Activated CD8-positive, alpha-beta T cell treated with anti-CD3 and anti-CD28 coated beads, Interleukin-2, amount 10 ng/mL, durations not matched to agents 7 days and 5 days (primary cell): ENCODE measurements at regions not wholly inside any gene's neighbourhood (a gene's known extent, or its start where the extent isn't known, plus 50 kb on each side); places are given as distances from the start of the nearest gene placed in this dataset.
"Not testable (repeated sequence)": the region's sequence is repeated elsewhere in the genome, so short reads cannot be mapped to it uniquely, and the experiment has no call there.

Experiments used
- ATAC-seq: fragments of 150-1000 bp; cut with Tn5 transposase; one replicate; pipeline ENCODE4 v1.10.0; 2021; ENCODE audit warnings: moderate library complexity
- CTCF ChIA-PET: fragments of 350-600 bp; sonication (Branson Sonifier 250); formaldehyde crosslinking; loops from one replicate; lab custom pipeline; 2021; ENCODE audit warnings: antibody characterized with exemption; lab: Charles Lee
- POLR2A ChIA-PET: fragments of 350-600 bp; sonication (Branson Sonifier 250); formaldehyde crosslinking; loops from one replicate; lab custom pipeline; 2021; ENCODE audit warnings: antibody characterized with exemption; lab: Charles Lee
- DNase-seq: peaks from one replicate; pipeline ENCODE4 v3.0.0-alpha.2; 2020
- H3K27ac Mint-ChIP-seq: one replicate; pipeline ENCODE4 v1.8.0; 2021; ENCODE audit warnings: mild to moderate bottlenecking, mixed read lengths
- H3K27me3 Mint-ChIP-seq: one replicate; pipeline ENCODE4 v1.8.0; 2021; ENCODE audit warnings: low read depth, mixed read lengths
- H3K36me3 Mint-ChIP-seq: one replicate; pipeline ENCODE4 v1.8.0; 2021; ENCODE audit warnings: low read depth, mixed read lengths
- H3K4me1 Mint-ChIP-seq: one replicate; pipeline ENCODE4 v1.8.0; 2021; ENCODE audit warnings: low read depth, mixed read lengths
- H3K4me3 Mint-ChIP-seq: one replicate; pipeline ENCODE4 v1.8.0; 2021; ENCODE audit warnings: mild to moderate bottlenecking, mixed read lengths
- H3K9me3 Mint-ChIP-seq: one replicate; pipeline ENCODE4 v1.8.0; 2022; ENCODE audit warnings: mixed read lengths; ENCODE audit not compliant: insufficient read depth

DNA sequence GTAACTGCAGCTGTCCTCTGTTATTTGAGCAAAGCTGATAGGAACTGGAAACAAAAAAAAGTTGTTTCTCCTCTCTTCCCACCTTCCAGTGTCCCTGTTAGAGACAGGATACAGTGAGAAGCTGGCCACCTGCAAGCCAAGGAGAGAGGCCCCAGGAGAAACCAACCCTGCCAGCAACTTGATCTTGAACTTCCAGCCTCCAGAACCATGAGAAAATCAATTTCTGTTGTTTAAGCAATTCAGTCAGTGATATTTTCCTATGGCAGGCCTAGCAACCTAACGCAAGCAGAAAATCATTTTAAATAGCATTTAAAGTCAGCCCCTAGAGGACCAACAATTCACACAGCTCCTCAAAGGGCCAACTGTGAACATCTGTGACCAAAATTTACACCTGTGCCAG lies 291.3 kb downstream of the OXSM start:
- Mint-ChIP-seq H3K27ac (no peak overlapping the region), H3K27me3 (no peaks in the 10 kb centered on the region), H3K4me1 (no peaks in the 10 kb centered on the region), H3K9me3 (peaks cover 4% of the 10 kb centered on the region), H3K4me3 (no peak overlapping the region), H3K36me3 (no peaks in the 10 kb centered on the region)
- DNase-seq (no peak), ATAC-seq (no peak)
- CTCF ChIA-PET = no interaction called here
- POLR2A ChIA-PET = no interaction called here

DNA sequence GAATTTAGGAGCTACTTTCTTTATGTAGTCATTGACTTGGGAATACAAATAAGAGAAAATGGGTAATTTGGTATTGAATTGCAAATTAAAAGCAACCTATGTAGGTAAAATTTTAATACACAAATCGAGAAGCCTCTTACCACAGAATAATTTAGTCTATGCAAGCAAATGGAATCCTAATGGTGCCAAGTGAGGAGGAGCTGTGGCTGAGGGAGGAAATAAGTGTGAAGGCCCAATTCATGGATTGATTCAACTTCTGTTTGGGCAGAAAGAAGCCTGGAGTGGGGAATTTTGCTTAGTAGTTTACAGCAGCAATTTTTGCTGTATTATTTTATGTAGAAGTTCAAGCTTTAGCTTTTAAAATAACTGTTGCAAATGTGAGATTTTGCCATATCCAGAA lies 291.9 kb downstream of the OXSM start:
- H3K27me3 Mint-ChIP-seq = no peaks in the 10 kb centered on the region
- H3K4me3 Mint-ChIP-seq = no peak overlapping the region
- ATAC-seq (no peak), DNase-seq (no peak)
- no peaks in the 10 kb centered on the region for H3K36me3 Mint-ChIP-seq
- POLR2A ChIA-PET = no interaction called here
- no peak overlapping the region for H3K27ac Mint-ChIP-seq
- H3K9me3 Mint-ChIP-seq = peaks cover 4% of the 10 kb centered on the region
- H3K4me1 Mint-ChIP-seq = no peaks in the 10 kb centered on the region
- CTCF ChIA-PET = no interaction called here

DNA sequence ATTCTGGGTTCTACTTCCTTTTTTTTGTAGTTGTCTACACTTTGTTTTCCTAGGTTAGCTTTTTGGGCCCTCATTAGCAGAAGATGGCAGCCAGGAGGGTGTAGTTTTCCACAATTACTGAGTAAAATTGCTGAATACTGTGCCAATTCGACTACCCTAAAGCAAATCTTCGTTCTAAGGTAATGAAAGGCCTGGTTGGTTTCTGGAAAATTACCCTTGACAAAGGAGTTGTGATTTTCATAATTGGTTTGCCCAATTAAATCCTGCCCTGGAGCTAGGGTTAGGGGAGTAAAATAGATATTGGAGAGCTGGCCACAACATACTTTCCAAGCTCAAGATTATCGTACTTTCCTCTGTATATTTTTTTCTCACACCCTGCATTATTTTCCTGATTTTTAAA lies 293.0 kb downstream of the OXSM start:
- no peak overlapping the region for H3K4me3 Mint-ChIP-seq
- H3K4me1 Mint-ChIP-seq = no peaks in the 10 kb centered on the region
- CTCF ChIA-PET = no interaction called here
- H3K27ac Mint-ChIP-seq = no peak overlapping the region
- no peaks in the 10 kb centered on the region for H3K36me3 Mint-ChIP-seq
- no peak for DNase-seq
- POLR2A ChIA-PET = no interaction called here
- peaks cover 4% of the 10 kb centered on the region for H3K9me3 Mint-ChIP-seq
- no peaks in the 10 kb centered on the region for H3K27me3 Mint-ChIP-seq
- no peak for ATAC-seq

DNA sequence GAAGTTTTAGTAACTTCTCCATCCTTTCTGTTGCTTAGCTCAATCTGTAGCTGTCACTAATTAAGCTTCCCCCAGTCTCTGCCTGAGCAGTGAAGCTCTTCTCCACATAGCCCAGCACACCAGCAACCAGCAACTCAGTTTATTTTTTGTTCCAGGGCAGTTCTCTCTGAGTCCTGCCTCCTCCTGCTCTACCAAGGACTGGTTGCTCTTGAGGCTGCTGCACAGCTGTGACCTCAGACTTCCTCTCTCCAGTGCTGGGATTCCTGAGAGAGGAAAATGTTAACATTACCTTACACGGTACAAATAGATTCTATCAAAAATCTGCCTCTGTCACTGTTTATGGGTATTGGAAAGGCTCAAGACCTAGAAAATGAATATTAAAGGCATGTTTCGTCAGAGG lies 294.7 kb downstream of the OXSM start:
- ChIA-PET CTCF (no interaction called here), POLR2A (no interaction called here)
- no peaks in the 10 kb centered on the region for H3K36me3 Mint-ChIP-seq
- H3K9me3 Mint-ChIP-seq = peaks cover 8% of the 10 kb centered on the region
- no peaks in the 10 kb centered on the region for H3K4me1 Mint-ChIP-seq
- ATAC-seq (no peak), DNase-seq (no peak)
- H3K27me3 Mint-ChIP-seq = no peaks in the 10 kb centered on the region
- no peak overlapping the region for H3K4me3 Mint-ChIP-seq
- no peak overlapping the region for H3K27ac Mint-ChIP-seq

DNA sequence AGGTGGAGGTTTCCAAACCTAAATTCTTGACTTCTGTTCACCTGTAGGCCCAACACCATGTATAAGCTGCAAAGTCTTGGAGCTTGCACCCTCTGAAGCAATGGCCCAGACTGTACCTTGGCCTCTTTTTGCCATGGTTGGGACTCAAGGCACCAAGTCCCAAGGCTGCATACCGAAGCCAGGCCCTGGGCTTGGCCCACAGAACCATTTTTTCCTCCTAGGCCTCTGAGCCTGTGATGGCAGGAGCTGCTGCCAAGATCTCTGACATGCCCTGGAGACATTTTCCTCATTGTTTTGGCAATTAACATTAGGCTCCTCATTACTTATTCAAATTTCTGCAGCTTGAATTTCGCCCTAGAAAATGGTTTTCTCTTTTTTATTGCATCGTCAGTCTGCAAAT lies 297.9 kb downstream of the OXSM start:
- no peak overlapping the region for H3K4me3 Mint-ChIP-seq
- DNase-seq = no peak
- H3K36me3 Mint-ChIP-seq = no peaks in the 10 kb centered on the region
- no peaks in the 10 kb centered on the region for H3K27me3 Mint-ChIP-seq
- CTCF ChIA-PET = no interaction called here
- ATAC-seq = no peak
- no peaks in the 10 kb centered on the region for H3K4me1 Mint-ChIP-seq
- no peak overlapping the region for H3K27ac Mint-ChIP-seq
- H3K9me3 Mint-ChIP-seq = peaks cover 15% of the 10 kb centered on the region
- POLR2A ChIA-PET = no interaction called here

DNA sequence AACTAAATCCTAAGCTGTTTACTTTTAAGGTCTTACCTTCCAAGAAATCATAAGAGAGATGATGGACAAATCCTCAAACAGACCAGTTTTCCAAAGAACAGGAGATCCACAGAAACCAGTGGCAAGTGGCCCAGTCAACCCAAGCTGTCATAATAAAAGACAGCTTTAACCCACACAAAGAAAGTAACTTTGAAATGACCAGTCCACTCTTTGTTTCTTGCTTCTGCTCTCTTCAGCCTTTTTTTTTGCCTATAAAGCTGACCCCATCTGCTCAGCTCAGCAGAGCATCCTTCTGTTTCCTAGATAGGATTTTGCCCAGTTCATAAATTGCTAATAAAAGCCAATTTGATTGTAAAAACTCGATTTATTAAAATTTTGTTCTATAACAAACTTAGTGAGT lies 299.4 kb downstream of the OXSM start:
- H3K9me3 Mint-ChIP-seq = peaks cover 16% of the 10 kb centered on the region
- no peaks in the 10 kb centered on the region for H3K27me3 Mint-ChIP-seq
- ChIA-PET CTCF (no interaction called here), POLR2A (no interaction called here)
- no peaks in the 10 kb centered on the region for H3K36me3 Mint-ChIP-seq
- H3K4me3 Mint-ChIP-seq = no peak overlapping the region
- ATAC-seq (no peak), DNase-seq (no peak)
- no peak overlapping the region for H3K27ac Mint-ChIP-seq
- H3K4me1 Mint-ChIP-seq = no peaks in the 10 kb centered on the region

DNA sequence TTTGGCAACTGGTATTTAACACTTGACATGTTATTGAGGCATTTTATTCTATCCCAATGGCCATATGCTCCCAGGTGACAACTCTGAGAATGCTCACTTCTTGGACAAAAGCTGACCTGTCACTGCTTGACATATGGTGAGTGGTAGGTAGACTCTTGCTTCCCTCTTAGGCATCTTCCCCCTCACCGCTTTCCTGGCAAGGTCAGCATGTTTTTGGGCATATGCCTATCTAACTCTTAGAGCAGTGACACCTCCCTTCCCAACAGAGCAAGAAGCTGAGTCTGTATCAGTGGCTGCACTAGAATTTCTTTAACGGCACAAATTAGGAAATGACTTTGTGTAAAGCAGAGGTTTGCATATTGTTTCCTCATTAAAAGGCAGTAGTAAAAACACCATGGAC lies 300.7 kb downstream of the OXSM start:
- DNase-seq (no peak), ATAC-seq (no peak)
- Mint-ChIP-seq H3K9me3 (peaks cover 12% of the 10 kb centered on the region), H3K4me1 (no peaks in the 10 kb centered on the region), H3K4me3 (no peak overlapping the region), H3K36me3 (no peaks in the 10 kb centered on the region), H3K27me3 (no peaks in the 10 kb centered on the region), H3K27ac (no peak overlapping the region)
- ChIA-PET CTCF (no interaction called here), POLR2A (no interaction called here)

DNA sequence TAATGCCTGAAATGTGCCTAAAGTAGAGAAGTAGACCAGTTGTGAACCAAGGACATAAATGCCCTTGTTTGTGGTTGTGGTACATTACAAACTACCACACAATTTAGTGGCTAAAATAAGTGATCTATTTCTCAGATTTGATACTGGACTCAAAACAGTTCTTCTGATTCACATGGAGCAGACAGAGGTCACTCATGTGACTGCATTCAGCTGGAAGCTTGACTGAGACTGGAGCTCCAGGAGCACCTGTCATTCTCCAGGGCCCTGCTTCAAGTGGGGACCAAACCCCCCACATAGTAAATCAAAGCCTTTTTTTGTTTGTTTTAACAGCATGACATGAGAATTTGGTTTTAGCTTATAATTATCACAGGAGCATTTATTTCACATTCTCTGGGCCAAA lies 301.2 kb downstream of the OXSM start:
- ATAC-seq (no peak), DNase-seq (no peak)
- ChIA-PET POLR2A (no interaction called here), CTCF (no interaction called here)
- Mint-ChIP-seq H3K4me1 (no peaks in the 10 kb centered on the region), H3K9me3 (peaks cover 12% of the 10 kb centered on the region), H3K36me3 (no peaks in the 10 kb centered on the region), H3K27me3 (no peaks in the 10 kb centered on the region), H3K4me3 (no peak overlapping the region), H3K27ac (no peak overlapping the region)

DNA sequence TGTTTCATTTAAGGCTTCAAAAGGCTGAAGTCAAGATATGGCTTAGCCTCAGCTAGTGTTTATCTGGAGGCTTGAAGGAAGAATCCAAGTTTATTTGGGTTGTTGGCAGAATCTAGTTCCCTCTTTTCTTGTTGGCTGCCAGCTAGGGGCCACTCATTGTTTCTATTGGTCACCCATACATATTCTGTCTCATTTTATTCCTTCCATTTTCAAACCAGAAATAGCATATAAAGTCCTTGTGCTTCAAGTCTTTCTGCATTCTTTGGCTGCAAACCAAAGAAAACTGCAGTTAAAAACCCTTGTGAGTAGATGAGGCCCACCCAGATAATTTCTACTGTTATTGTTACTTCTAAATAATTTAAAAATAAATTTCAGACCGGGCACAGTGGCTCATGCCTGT lies 301.7 kb downstream of the OXSM start:
- Mint-ChIP-seq H3K9me3 (peaks cover 14% of the 10 kb centered on the region), H3K4me3 (no peak overlapping the region), H3K36me3 (no peaks in the 10 kb centered on the region), H3K27ac (no peak overlapping the region), H3K27me3 (no peaks in the 10 kb centered on the region), H3K4me1 (no peaks in the 10 kb centered on the region)
- ChIA-PET CTCF (no interaction called here), POLR2A (no interaction called here)
- no peak for ATAC-seq
- DNase-seq = no peak

DNA sequence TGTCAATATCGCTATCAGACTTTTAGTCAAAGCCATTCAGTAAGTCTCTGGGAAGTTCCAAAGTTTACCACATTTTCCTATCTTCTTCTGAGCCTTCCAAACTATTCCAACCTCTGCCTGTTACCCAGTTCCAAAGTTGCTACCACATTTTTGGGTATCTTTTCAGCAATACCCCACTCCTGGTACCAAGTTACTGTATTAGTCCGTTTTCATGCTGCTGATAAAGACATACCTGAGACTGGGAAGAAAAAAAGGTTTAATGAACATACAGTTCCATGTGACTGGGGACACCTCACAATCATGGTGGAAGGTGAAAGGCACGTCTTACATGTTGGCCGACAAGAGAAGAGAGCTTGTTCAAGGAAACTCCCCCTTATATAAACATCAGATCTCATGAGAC lies 307.2 kb downstream of the OXSM start:
- peaks cover 15% of the 10 kb centered on the region for H3K9me3 Mint-ChIP-seq
- H3K27me3 Mint-ChIP-seq, H3K4me3 Mint-ChIP-seq, H3K36me3 Mint-ChIP-seq, H3K27ac Mint-ChIP-seq, POLR2A ChIA-PET, H3K4me1 Mint-ChIP-seq, DNase-seq, CTCF ChIA-PET, ATAC-seq: not testable (repeated sequence)

DNA sequence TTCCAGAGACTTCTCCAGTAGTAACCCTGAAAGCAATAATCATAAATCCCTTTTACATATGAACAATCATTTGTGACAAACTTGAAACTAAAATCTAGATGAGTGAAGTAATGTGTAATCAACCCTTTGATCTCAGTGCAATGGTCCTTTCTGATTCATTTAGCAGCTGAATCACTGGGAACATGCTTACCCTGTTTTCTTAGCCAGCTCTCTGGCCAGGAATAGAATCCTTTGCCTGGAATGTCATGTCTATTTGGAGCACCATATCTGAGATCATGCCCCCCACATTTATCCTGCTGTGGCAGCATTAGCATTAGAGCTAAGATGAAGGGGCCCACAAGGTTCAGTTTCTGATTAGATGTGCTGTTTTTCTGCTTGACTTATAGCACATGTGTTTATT lies 309.8 kb downstream of the OXSM start:
- no peaks in the 10 kb centered on the region for H3K27me3 Mint-ChIP-seq
- H3K36me3 Mint-ChIP-seq = no peaks in the 10 kb centered on the region
- ChIA-PET POLR2A (no interaction called here), CTCF (no interaction called here)
- H3K27ac Mint-ChIP-seq = no peak overlapping the region
- ATAC-seq = no peak
- H3K9me3 Mint-ChIP-seq = peaks cover 11% of the 10 kb centered on the region
- no peaks in the 10 kb centered on the region for H3K4me1 Mint-ChIP-seq
- H3K4me3 Mint-ChIP-seq = no peak overlapping the region
- no peak for DNase-seq

DNA sequence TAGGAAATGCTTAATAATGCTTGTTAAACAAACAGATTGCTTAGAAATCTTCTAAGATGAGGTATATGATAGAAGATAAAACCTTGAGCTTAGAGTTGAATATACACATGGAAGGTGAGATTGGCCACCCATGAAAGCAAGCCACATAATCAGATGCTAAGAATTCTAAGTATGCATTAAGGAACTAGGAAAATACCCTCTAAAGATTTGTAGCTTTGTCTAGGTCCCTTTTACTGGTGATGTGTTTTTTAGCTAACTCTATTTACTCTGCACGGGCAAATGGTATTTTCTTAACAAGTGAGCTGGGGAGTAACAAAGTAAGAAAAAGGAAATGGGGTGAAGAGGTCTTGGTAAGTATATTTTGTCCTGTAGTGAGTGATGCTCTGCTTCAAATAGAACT lies 310.3 kb downstream of the OXSM start:
- H3K27me3 Mint-ChIP-seq = no peaks in the 10 kb centered on the region
- H3K9me3 Mint-ChIP-seq = peaks cover 11% of the 10 kb centered on the region
- no peak for ATAC-seq
- CTCF ChIA-PET = no interaction called here
- no peaks in the 10 kb centered on the region for H3K36me3 Mint-ChIP-seq
- no peak for DNase-seq
- no peaks in the 10 kb centered on the region for H3K4me1 Mint-ChIP-seq
- POLR2A ChIA-PET = no interaction called here
- no peak overlapping the region for H3K27ac Mint-ChIP-seq
- no peak overlapping the region for H3K4me3 Mint-ChIP-seq

DNA sequence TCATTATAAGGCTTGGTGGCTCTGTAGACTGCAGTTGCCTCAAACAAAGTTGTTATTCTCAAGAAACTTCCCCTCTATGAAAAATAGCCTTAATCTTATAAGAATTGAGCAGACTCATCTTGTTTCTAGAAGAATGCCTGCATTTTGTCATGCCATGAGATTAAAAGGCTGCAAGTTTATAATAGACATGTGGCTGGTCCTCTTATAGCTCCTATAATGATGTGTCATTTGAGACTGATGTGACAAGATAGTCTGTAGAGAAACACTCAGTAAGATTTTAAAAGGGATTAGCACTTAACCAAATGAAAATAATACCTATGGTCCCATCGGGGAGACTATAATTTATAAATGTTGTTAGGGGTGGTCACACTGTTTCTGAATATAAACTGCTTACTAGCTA lies 312.5 kb downstream of the OXSM start:
- H3K4me3 Mint-ChIP-seq = no peak overlapping the region
- peaks cover 2% of the 10 kb centered on the region for H3K9me3 Mint-ChIP-seq
- ATAC-seq (no peak), DNase-seq (no peak)
- H3K27ac Mint-ChIP-seq = no peak overlapping the region
- POLR2A ChIA-PET = no interaction called here
- no peaks in the 10 kb centered on the region for H3K27me3 Mint-ChIP-seq
- H3K36me3 Mint-ChIP-seq = no peaks in the 10 kb centered on the region
- no peaks in the 10 kb centered on the region for H3K4me1 Mint-ChIP-seq
- CTCF ChIA-PET = no interaction called here
